ENCODE measurements at regions not wholly inside any gene's neighbourhood (a gene's known extent, or its start where the extent isn't known, plus 50 kb on each side); places are given as distances from the start of the nearest gene placed in this dataset.
"Not testable (repeated sequence)": the region's sequence is repeated elsewhere in the genome, so short reads cannot be mapped to it uniquely, and the experiment has no call there.

DNA sequence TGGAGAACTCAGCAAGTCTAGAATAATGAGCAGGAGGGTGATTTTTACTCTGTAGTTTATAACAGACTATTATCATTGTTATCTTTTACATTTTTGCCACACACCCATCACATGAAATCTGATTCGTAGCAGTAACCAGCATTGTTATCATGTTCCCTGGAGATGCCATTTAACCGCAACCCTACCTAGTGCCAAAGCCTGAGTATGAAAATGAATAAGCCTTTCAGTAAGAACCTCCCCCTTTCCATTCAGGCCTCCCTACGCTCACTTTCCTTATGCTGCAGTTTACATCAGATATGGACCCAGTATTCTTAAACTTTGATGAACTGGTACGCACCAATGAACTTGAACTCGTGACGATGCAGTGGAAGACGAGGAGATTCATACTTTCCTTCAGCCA, 158.7 kb upstream of the SPRED1 start:
- DNase-seq = no peak
- Mint-ChIP-seq H3K9me3 (peaks cover 6% of the 10 kb centered on the region), H3K27ac (no peak overlapping the region), H3K4me3 (no peak overlapping the region), H3K27me3 (peaks cover 5% of the 10 kb centered on the region), H3K36me3 (no peaks in the 10 kb centered on the region), H3K4me1 (no peaks in the 10 kb centered on the region)
- CTCF ChIA-PET = no interaction called here

DNA sequence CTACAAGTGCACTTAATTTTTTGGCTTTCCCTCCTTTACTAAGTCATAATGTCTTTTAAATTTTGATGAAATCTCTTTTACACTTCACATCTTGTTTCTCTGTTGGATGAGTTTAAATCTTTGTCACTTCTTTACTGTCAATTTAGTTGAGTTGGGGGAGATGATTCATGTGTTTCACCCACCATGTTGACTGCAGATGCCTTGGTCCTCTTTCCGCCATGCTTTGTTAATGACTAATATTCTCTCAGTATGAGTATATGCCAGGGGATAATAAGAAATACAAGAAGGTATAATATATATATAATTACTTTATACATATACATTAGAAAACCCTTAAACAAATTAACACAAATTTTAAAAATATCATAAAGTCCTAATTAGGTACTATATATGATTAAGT, 149.7 kb upstream of the SPRED1 start:
- H3K4me3 Mint-ChIP-seq = no peak overlapping the region
- no peaks in the 10 kb centered on the region for H3K27me3 Mint-ChIP-seq
- no peak for DNase-seq
- H3K4me1 Mint-ChIP-seq = no peaks in the 10 kb centered on the region
- peaks cover 1% of the 10 kb centered on the region for H3K9me3 Mint-ChIP-seq
- CTCF ChIA-PET = no interaction called here
- H3K27ac Mint-ChIP-seq = no peak overlapping the region
- H3K36me3 Mint-ChIP-seq = no peaks in the 10 kb centered on the region

DNA sequence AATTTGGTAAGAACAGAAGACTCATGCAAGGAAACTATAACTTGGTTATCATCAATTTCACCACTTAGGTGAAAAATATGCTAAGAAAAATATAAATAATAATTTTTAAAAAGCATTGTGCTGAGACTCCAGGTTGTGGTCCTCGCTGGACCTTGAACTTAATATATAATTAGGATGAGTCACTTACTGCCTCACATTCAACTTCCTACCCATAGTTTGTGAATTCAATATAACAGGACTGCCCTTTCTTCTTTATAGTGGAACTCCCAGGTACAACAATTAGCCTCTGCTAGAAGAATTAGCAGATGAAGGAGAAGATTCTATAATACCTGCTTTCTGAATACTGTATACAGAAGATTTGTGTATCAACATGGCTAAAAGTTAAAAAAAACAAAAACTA, 149.1 kb upstream of the SPRED1 start:
- DNase-seq = no peak
- CTCF ChIA-PET = no interaction called here
- Mint-ChIP-seq H3K27ac (no peak overlapping the region), H3K27me3 (no peaks in the 10 kb centered on the region), H3K36me3 (no peaks in the 10 kb centered on the region), H3K4me3 (no peak overlapping the region), H3K9me3 (no peaks in the 10 kb centered on the region), H3K4me1 (no peaks in the 10 kb centered on the region)

DNA sequence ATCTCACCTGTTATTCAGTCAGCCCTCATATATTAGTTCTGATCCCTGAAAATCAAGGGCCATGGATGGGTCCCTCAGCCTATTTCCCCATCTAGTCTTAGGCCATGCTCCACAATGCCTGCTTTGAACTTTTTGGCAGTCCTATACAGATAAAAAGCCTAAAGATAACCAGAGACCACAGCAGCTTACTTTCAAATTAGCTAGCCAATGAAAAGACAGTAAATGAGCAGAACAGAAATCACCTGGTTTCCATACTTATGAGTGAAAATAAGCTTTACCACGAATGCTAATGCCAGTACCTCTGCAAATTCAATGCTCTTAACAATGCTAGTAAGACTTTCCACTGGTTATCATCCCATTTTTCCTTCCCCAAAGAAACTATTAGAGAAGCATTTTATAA, 141.6 kb upstream of the SPRED1 start:
- H3K4me3 Mint-ChIP-seq = no peak overlapping the region
- no peaks in the 10 kb centered on the region for H3K9me3 Mint-ChIP-seq
- CTCF ChIA-PET = no interaction called here
- no peak for DNase-seq
- H3K4me1 Mint-ChIP-seq = no peaks in the 10 kb centered on the region
- H3K36me3 Mint-ChIP-seq = no peaks in the 10 kb centered on the region
- H3K27ac Mint-ChIP-seq = no peak overlapping the region
- H3K27me3 Mint-ChIP-seq = peaks cover 3% of the 10 kb centered on the region

DNA sequence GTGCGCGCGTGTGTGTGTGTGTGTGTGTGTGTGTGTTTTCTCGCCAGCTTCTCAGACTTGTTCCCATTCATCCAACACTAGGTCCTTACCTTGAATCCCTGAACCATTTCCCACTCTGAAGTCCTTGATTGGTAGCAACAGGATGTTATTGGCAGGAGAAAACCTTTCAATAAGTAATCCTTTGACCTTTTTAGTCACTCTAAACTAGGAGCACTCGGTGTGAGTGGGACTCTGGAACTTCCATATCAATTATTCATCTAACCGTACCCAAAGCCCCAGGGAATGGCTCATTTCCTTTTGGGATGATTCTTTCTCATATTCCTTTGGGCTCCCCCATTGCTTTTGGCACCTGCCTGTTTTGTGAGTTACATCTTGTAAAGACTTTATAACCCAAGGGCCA, 140.2 kb upstream of the SPRED1 start:
- CTCF ChIA-PET = no interaction called here
- H3K9me3 Mint-ChIP-seq = no peaks in the 10 kb centered on the region
- DNase-seq = no peak
- H3K4me1 Mint-ChIP-seq = no peaks in the 10 kb centered on the region
- H3K4me3 Mint-ChIP-seq = no peak overlapping the region
- no peak overlapping the region for H3K27ac Mint-ChIP-seq
- H3K36me3 Mint-ChIP-seq = no peaks in the 10 kb centered on the region
- H3K27me3 Mint-ChIP-seq = peaks cover 3% of the 10 kb centered on the region

DNA sequence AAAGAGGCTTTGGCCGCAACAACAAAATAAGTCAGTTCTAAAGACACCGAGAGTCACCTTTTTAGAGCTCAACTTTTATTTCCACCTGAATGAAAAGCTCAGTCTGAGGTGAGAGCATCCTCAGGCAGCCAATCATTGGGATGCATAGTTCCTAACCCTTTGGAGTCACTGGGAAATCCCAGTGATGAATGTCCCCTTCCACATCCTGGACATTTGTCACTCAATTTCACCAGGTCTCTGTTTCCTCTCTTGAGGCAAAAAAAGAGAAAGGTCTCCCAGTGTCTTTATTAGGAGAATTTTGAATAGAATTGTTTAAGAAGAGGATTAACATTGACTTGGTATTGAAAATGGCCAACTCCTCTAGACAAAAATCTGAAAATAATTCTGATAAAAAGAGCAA, 137.5 kb upstream of the SPRED1 start:
- DNase-seq = no peak
- Mint-ChIP-seq H3K4me1 (no peaks in the 10 kb centered on the region), H3K27ac (no peak overlapping the region), H3K4me3 (no peak overlapping the region), H3K27me3 (peaks cover 2% of the 10 kb centered on the region), H3K36me3 (no peaks in the 10 kb centered on the region), H3K9me3 (no peaks in the 10 kb centered on the region)
- CTCF ChIA-PET = no interaction called here

DNA sequence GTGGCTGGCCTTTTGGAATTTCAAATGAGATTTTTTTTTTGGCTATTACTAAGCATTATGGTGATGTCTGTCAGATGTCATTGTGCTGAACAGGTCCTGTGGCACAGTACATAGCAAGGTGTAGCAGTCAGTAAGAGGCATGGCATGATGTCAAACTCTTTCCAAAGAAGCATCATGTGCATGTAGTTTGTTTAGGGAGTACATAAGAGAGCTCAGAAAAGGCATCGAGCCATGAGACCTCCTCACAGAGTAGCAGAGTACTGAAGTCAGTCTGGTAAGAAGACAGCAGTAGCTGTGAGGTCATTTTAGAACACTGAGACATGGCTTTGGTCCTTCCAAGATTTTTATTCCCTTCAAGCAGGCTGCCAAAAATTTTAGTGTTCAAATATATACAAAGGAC, 134.9 kb upstream of the SPRED1 start:
- no peak for DNase-seq
- no peak overlapping the region for H3K4me3 Mint-ChIP-seq
- H3K36me3 Mint-ChIP-seq = no peaks in the 10 kb centered on the region
- H3K27ac Mint-ChIP-seq = no peak overlapping the region
- peaks cover 2% of the 10 kb centered on the region for H3K9me3 Mint-ChIP-seq
- CTCF ChIA-PET = no interaction called here
- H3K27me3 Mint-ChIP-seq = no peaks in the 10 kb centered on the region
- H3K4me1 Mint-ChIP-seq = no peaks in the 10 kb centered on the region

DNA sequence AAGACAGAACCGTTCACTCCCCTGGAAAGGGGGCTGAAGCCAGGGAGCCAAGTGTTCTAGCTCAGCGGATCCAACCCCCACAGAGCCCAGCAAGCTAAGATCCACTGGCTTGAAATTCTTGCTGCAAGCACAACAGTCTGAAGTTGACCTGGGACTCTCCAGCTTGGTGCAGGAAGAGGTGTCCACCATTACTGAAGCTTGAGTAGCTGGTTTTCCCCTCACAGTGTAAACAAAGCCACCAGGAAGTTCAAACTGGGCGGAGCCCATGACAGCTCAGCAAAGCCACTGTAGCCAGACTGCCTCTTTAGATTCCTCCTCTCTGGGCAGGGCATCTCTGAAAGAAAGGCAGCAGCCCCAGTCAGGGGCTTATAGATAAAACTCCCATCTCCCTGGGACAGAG, 132.8 kb upstream of the SPRED1 start:
- peak; percentile 23 for DNase-seq
- H3K4me3 Mint-ChIP-seq, H3K4me1 Mint-ChIP-seq, CTCF ChIA-PET, H3K27ac Mint-ChIP-seq, H3K9me3 Mint-ChIP-seq, H3K36me3 Mint-ChIP-seq, H3K27me3 Mint-ChIP-seq: not testable (repeated sequence)

- DNase-seq = no peak
- Mint-ChIP-seq H3K4me3 (no peak overlapping the region), H3K36me3 (no peaks in the 10 kb centered on the region), H3K27ac (no peak overlapping the region), H3K27me3 (peaks cover 16% of the 10 kb centered on the region), H3K9me3 (no peaks in the 10 kb centered on the region), H3K4me1 (no peaks in the 10 kb centered on the region)
- CTCF ChIA-PET = no interaction called here
These were observed 125.3 kb upstream of the SPRED1 start for GRCh38 chr15:38127306-38127771.

GRCh38 chr15:38128341-38128781, 124.3 kb upstream of the SPRED1 start:
- H3K4me1 Mint-ChIP-seq = no peaks in the 10 kb centered on the region
- no peaks in the 10 kb centered on the region for H3K9me3 Mint-ChIP-seq
- CTCF ChIA-PET = no interaction called here
- H3K36me3 Mint-ChIP-seq = no peaks in the 10 kb centered on the region
- H3K27me3 Mint-ChIP-seq = peaks cover 16% of the 10 kb centered on the region
- H3K27ac Mint-ChIP-seq = no peak overlapping the region
- DNase-seq = no peak
- no peak overlapping the region for H3K4me3 Mint-ChIP-seq

GRCh38 chr15:38128921-38129320, 123.7 kb upstream of the SPRED1 start:
- CTCF ChIA-PET = no interaction called here
- Mint-ChIP-seq H3K9me3 (no peaks in the 10 kb centered on the region), H3K27ac (no peak overlapping the region), H3K4me3 (no peak overlapping the region), H3K4me1 (no peaks in the 10 kb centered on the region), H3K36me3 (no peaks in the 10 kb centered on the region), H3K27me3 (peaks cover 16% of the 10 kb centered on the region)
- no peak for DNase-seq

- CTCF ChIA-PET = no interaction called here
- H3K4me1 Mint-ChIP-seq = no peaks in the 10 kb centered on the region
- DNase-seq = no peak
- no peaks in the 10 kb centered on the region for H3K9me3 Mint-ChIP-seq
- peaks cover 16% of the 10 kb centered on the region for H3K27me3 Mint-ChIP-seq
- no peak overlapping the region for H3K4me3 Mint-ChIP-seq
- no peaks in the 10 kb centered on the region for H3K36me3 Mint-ChIP-seq
- H3K27ac Mint-ChIP-seq = no peak overlapping the region
These were observed 123.0 kb upstream of the SPRED1 start for GRCh38 chr15:38129531-38130204.

- Mint-ChIP-seq H3K9me3 (no peaks in the 10 kb centered on the region), H3K36me3 (no peaks in the 10 kb centered on the region), H3K27ac (no peak overlapping the region), H3K4me1 (no peaks in the 10 kb centered on the region), H3K27me3 (peaks cover 16% of the 10 kb centered on the region), H3K4me3 (no peak overlapping the region)
- CTCF ChIA-PET = no interaction called here
- DNase-seq = no peak
These were observed 122.5 kb upstream of the SPRED1 start for GRCh38 chr15:38130205-38130567.

DNA sequence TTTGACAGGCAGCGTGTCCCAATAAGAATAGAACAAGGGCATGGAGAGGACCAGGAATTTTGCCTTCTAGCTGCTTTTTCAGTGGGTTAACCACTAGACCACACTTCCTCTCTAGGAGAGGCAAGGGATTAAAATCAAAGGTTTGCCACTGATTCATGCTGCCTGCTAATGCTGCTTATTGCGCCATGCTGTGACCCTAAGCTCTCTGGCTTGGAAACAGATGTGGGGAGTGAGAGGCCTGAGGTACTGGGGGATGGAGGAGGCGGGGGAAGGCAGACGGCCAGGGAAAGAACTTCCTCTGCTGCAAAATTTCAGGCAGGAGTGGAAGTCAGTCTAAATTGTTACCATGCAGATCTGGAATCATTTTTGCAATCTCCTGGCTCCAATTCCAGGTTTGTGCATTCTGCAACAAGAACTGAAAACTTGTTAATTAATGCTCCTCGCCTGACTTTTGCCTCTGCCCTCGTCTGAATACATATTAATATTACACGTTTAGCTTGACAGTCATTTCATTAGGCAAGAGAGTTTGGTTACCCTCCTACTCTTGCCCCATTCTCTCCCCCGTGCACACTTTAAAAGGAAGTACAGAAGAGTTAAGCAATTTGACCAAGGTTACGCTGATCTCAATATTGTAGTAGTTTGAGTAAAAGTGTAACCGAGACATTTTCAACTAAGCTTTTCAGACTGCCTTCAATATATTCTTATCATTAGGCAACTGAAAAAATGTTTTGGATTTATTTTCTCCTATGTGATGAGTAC, 121.7 kb upstream of the SPRED1 start:
- no peak overlapping the region for H3K27ac Mint-ChIP-seq
- H3K4me3 Mint-ChIP-seq = no peak overlapping the region
- CTCF ChIA-PET = no interaction called here
- no peak for DNase-seq
- H3K9me3 Mint-ChIP-seq = no peaks in the 10 kb centered on the region
- H3K4me1 Mint-ChIP-seq = no peaks in the 10 kb centered on the region
- no peaks in the 10 kb centered on the region for H3K36me3 Mint-ChIP-seq
- H3K27me3 Mint-ChIP-seq = peaks cover 16% of the 10 kb centered on the region

GRCh38 chr15:38134252-38134651, 118.4 kb upstream of the SPRED1 start:
- Mint-ChIP-seq H3K27me3 (peaks cover 16% of the 10 kb centered on the region), H3K27ac (no peak overlapping the region), H3K9me3 (no peaks in the 10 kb centered on the region), H3K4me3 (no peak overlapping the region), H3K4me1 (no peaks in the 10 kb centered on the region), H3K36me3 (no peaks in the 10 kb centered on the region)
- CTCF ChIA-PET = no interaction called here
- DNase-seq = no peak
